Loucy (cell line): ENCODE measurements at regions not wholly inside any gene's neighbourhood (a gene's known extent, or its start where the extent isn't known, plus 50 kb on each side); places are given as distances from the start of the nearest gene placed in this dataset.

Source experiments
- H2AFZ ChIP-seq: fragments of 200-600 bp; sonication (generic); 2 replicates; pipeline ENCODE4 v1.6.0; 2016; ENCODE audit warnings: antibody characterized with exemption, mild to moderate bottlenecking, low read length, moderate library complexity
- H3F3A ChIP-seq: fragments of 200-600 bp; 2 replicates; pipeline ENCODE4 v1.6.0; 2016; ENCODE audit warnings: antibody characterized with exemption, low read depth, mild to moderate bottlenecking
- H3K27me3 ChIP-seq: fragments of 200-600 bp; sonication (generic); 2 replicates; pipeline ENCODE4 v1.6.1; 2014; ENCODE audit warnings: low read length, mild to moderate bottlenecking; ENCODE audit not compliant: insufficient read depth, poor library complexity, severe bottlenecking
- H3K36me3 ChIP-seq: fragments of 200-600 bp; sonication (generic); 2 replicates; pipeline ENCODE4 v1.6.1; 2016; ENCODE audit warnings: low read length; ENCODE audit not compliant: insufficient read depth
- H3K4me1 ChIP-seq: fragments of 200-600 bp; sonication (generic); 2 replicates; pipeline ENCODE4 v1.5.1; 2014; ENCODE audit warnings: low read length, mild to moderate bottlenecking; ENCODE audit not compliant: insufficient read depth, poor library complexity, severe bottlenecking
- H3K4me2 ChIP-seq: fragments of 200-600 bp; sonication (generic); 2 replicates; pipeline ENCODE4 v1.6.0; 2014; ENCODE audit warnings: antibody characterized with exemption, low read length, low read depth, mild to moderate bottlenecking; ENCODE audit not compliant: poor library complexity, severe bottlenecking
- H3K4me3 ChIP-seq: fragments of 200-600 bp; sonication (generic); 2 replicates; pipeline ENCODE4 v1.5.1; 2014; ENCODE audit warnings: low read length, mild to moderate bottlenecking, mixed read lengths; ENCODE audit not compliant: poor library complexity, severe bottlenecking
- H3K79me2 ChIP-seq: fragments of 200-600 bp; sonication (generic); 2 replicates; pipeline ENCODE4 v1.6.1; 2014; ENCODE audit warnings: low read length; ENCODE audit not compliant: insufficient read depth
- H3K9ac ChIP-seq: fragments of 200-600 bp; sonication (generic); 2 replicates; pipeline ENCODE4 v1.6.0; 2014; ENCODE audit warnings: mild to moderate bottlenecking, low read depth, low read length, moderate library complexity; ENCODE audit not compliant: poor library complexity, severe bottlenecking
- H3K9me2 ChIP-seq: fragments of 200-600 bp; sonication (generic); replicated peaks from 2 replicates; pipeline ENCODE4 v1.6.1; 2016; ENCODE audit warnings: low read depth, low read length, mixed read lengths
- H3K9me3 ChIP-seq: fragments of 200-600 bp; sonication (generic); 2 replicates; pipeline ENCODE4 v1.6.1; 2014; ENCODE audit warnings: mild to moderate bottlenecking, antibody characterized with exemption, low read length, low read depth; ENCODE audit not compliant: insufficient read depth
- H4K20me1 ChIP-seq: fragments of 200-600 bp; sonication (generic); 2 replicates; pipeline ENCODE4 v1.6.0; 2014; ENCODE audit warnings: antibody characterized with exemption, low read length, mild to moderate bottlenecking; ENCODE audit not compliant: insufficient read depth, poor library complexity, severe bottlenecking
- EZH2phosphoT487 ChIP-seq: fragments of 200-600 bp; IDR thresholded peaks from 2 replicates; pipeline ENCODE4 v1.6.1; 2018; ENCODE audit warnings: antibody characterized with exemption, mild to moderate bottlenecking, moderate library complexity, borderline replicate concordance
- TF ChIP-seq, protein P1 (sequence below): fragments of 200-600 bp; sonication (generic); conservative IDR thresholded peaks from 2 replicates; pipeline ENCODE4 v1.5.1; 2014; ENCODE audit warnings: mild to moderate bottlenecking, antibody characterized with exemption, low read length

GRCh38 chr10:61589547-61590243 is 73.0 kb upstream of the CABCOCO1 start:
- no peaks in the 10 kb centered on the region for H3K36me3 ChIP-seq
- no peaks in the 10 kb centered on the region for H3K9me3 ChIP-seq
- no peak overlapping the region for H3K4me2 ChIP-seq
- no peaks in the 10 kb centered on the region for H4K20me1 ChIP-seq
- no peaks in the 10 kb centered on the region for H3K4me1 ChIP-seq
- no peaks in the 10 kb centered on the region for H3K27me3 ChIP-seq
- H3K4me3 ChIP-seq = no peak overlapping the region
- no peak for TF ChIP-seq EZH2phosphoT487
- TF ChIP-seq, protein P1, sequence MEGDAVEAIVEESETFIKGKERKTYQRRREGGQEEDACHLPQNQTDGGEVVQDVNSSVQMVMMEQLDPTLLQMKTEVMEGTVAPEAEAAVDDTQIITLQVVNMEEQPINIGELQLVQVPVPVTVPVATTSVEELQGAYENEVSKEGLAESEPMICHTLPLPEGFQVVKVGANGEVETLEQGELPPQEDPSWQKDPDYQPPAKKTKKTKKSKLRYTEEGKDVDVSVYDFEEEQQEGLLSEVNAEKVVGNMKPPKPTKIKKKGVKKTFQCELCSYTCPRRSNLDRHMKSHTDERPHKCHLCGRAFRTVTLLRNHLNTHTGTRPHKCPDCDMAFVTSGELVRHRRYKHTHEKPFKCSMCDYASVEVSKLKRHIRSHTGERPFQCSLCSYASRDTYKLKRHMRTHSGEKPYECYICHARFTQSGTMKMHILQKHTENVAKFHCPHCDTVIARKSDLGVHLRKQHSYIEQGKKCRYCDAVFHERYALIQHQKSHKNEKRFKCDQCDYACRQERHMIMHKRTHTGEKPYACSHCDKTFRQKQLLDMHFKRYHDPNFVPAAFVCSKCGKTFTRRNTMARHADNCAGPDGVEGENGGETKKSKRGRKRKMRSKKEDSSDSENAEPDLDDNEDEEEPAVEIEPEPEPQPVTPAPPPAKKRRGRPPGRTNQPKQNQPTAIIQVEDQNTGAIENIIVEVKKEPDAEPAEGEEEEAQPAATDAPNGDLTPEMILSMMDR = no peak
- no peaks in the 10 kb centered on the region for H3K79me2 ChIP-seq
- H3K9ac ChIP-seq = no peak overlapping the region
- no peaks in the 10 kb centered on the region for H3K9me2 ChIP-seq
- H2AFZ ChIP-seq = no peak overlapping the region
- H3F3A ChIP-seq = no peaks in the 10 kb centered on the region

- no peak overlapping the region for H3K4me2 ChIP-seq
- no peaks in the 10 kb centered on the region for H3K36me3 ChIP-seq
- no peak overlapping the region for H3K4me3 ChIP-seq
- no peaks in the 10 kb centered on the region for H3K4me1 ChIP-seq
- no peaks in the 10 kb centered on the region for H3F3A ChIP-seq
- H3K27me3 ChIP-seq = no peaks in the 10 kb centered on the region
- TF ChIP-seq EZH2phosphoT487 = no peak
- TF ChIP-seq, protein P1 = no peak
- H3K9me2 ChIP-seq = no peaks in the 10 kb centered on the region
- H4K20me1 ChIP-seq = no peaks in the 10 kb centered on the region
- H3K79me2 ChIP-seq = no peaks in the 10 kb centered on the region
- no peak overlapping the region for H2AFZ ChIP-seq
- no peaks in the 10 kb centered on the region for H3K9me3 ChIP-seq
- no peak overlapping the region for H3K9ac ChIP-seq
Measured at GRCh38 chr10:61588770-61589211, 73.9 kb upstream of the CABCOCO1 start.

- Histone ChIP-seq H2AFZ (no peak overlapping the region), H3F3A (no peaks in the 10 kb centered on the region), H3K4me1 (no peaks in the 10 kb centered on the region), H3K4me2 (no peak overlapping the region), H3K27me3 (no peaks in the 10 kb centered on the region), H3K9me3 (no peaks in the 10 kb centered on the region), H4K20me1 (no peaks in the 10 kb centered on the region), H3K9me2 (no peaks in the 10 kb centered on the region), H3K9ac (no peak overlapping the region), H3K4me3 (no peak overlapping the region), H3K79me2 (no peaks in the 10 kb centered on the region), H3K36me3 (no peaks in the 10 kb centered on the region)
- no peak for TF ChIP-seq EZH2phosphoT487
- TF ChIP-seq, protein P1 = no peak
Measured at GRCh38 chr10:61586829-61587228, 75.9 kb upstream of the CABCOCO1 start.
